ENCODE measurements at regions not wholly inside any gene's neighbourhood (a gene's known extent, or its start where the extent isn't known, plus 50 kb on each side); places are given as distances from the start of the nearest gene placed in this dataset.

DNA sequence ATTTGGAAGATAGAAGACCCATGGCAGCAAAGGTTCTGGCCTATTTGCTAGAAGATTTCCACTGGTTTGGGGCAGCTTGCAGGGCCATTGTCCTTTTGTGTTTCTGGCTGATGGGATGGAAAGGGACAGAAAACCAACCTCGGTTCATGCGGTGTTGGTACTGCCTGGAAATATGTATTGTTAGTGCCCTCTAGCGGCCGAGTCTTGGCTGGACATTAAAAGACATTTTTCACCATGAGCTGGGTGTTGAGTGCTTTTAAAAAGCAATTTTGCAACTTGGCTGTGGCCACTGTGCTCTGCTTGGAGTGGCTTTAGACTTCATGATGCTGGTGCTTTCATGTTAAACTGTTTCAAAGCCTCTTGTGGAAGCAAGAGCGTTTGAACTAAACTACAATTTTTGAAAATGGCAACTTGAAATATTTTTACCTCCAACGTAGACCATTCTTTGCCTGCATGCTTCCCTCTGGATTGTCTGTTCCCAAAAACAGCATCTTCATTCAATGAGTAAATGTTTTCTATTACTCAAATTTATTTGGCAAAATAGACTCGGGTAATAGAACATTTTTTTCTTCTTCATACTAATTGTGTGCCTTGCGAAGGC, 102.7 kb upstream of the TBX5 start:
- H3K27ac Mint-ChIP-seq = no peak overlapping the region
- DNase-seq (peak; percentile 9 to 60 (median 48)), ATAC-seq (peak; percentile 61)
- H3K36me3 ChIP-seq (ENCODE audit: control insufficient read depth in 2 of 3, insufficient read depth in 3 of 3, low read length in 3 of 3) = no peaks in the 10 kb centered on the region
- intact Hi-C loops (cut with micrococcal nuclease) = loop anchor here (1.0 to 5.0 kb wide), 4 partner anchors 528 to 1409 kb away; partner anchors contain the start of gene RBM19 (in 2 of the 2)
- H3K36me3 Mint-ChIP-seq = no peaks in the 10 kb centered on the region
- ChIA-PET POLR2A (no interaction called here), CTCF (interaction anchor here (0.7 to 3.1 kb wide), 5 partner anchors 8 to 597 kb away, joined by 3 to 16 read pairs (median 4); partner anchors contain the start of gene RBM19)
- H3K27ac ChIP-seq (ENCODE audit: low read depth, low read length) = no peak overlapping the region
- H3K4me1 Mint-ChIP-seq = peaks cover 0 to 3% (median 0%) of the 10 kb centered on the region in 7 donors
- no peak overlapping the region for H3K4me3 ChIP-seq (ENCODE audit: low read length)
- H3K9me3 Mint-ChIP-seq = peaks cover 0 to 1% (median 0%) of the 10 kb centered on the region in 11 donors
- H3K27me3 ChIP-seq (ENCODE audit: control insufficient read depth in 2 of 2, insufficient read depth in 2 of 2, low read length in 2 of 2) = no peaks in the 10 kb centered on the region
- H3K27me3 Mint-ChIP-seq = peaks cover 7 to 26% (median 17%) of the 10 kb centered on the region in 5 donors
- H3K4me1 ChIP-seq (ENCODE audit: control insufficient read depth in 2 of 2, insufficient read depth in 2 of 2, low read length in 2 of 2) = no peaks in the 10 kb centered on the region
- no peaks in the 10 kb centered on the region for H3K9me3 ChIP-seq (ENCODE audit: control insufficient read depth in 2 of 3, low read length in 3 of 3)
- H3K4me3 Mint-ChIP-seq = no peak overlapping the region

- Histone ChIP-seq H3K27ac (ENCODE audit: low read depth, low read length) (no peak overlapping the region), H3K4me3 (ENCODE audit: low read length) (no peak overlapping the region), H3K4me1 (ENCODE audit: control insufficient read depth in 2 of 2, insufficient read depth in 2 of 2, low read length in 2 of 2) (no peaks in the 10 kb centered on the region), H3K27me3 (ENCODE audit: control insufficient read depth in 2 of 2, insufficient read depth in 2 of 2, low read length in 2 of 2) (no peaks in the 10 kb centered on the region), H3K36me3 (ENCODE audit: control insufficient read depth in 2 of 3, insufficient read depth in 3 of 3, low read length in 3 of 3) (no peaks in the 10 kb centered on the region), H3K9me3 (ENCODE audit: control insufficient read depth in 2 of 3, low read length in 3 of 3) (no peaks in the 10 kb centered on the region)
- Mint-ChIP-seq H3K9me3 (peaks cover 0 to 1% (median 0%) of the 10 kb centered on the region in 11 donors), H3K4me3 (no peak overlapping the region), H3K36me3 (no peaks in the 10 kb centered on the region), H3K27ac (no peak overlapping the region), H3K27me3 (peaks cover 15 to 37% (median 30%) of the 10 kb centered on the region in 5 donors), H3K4me1 (peaks cover 0 to 3% (median 0%) of the 10 kb centered on the region in 7 donors)
- CTCF ChIA-PET = no interaction called here
- DNase-seq (no peak), ATAC-seq (no peak)
- POLR2A ChIA-PET = no interaction called here
- intact Hi-C loops (cut with micrococcal nuclease) = loop anchor here (5.0 kb wide), 2 partner anchors 539 to 1411 kb away; partner anchors contain the start of gene RBM19 (in 1 of the 2)
Observed at GRCh38 chr12:114506651-114507050, 100.7 kb upstream of the TBX5 start.

GRCh38 chr12:114504311-114504710, 98.4 kb upstream of the TBX5 start:
- no peak for ATAC-seq

DNA sequence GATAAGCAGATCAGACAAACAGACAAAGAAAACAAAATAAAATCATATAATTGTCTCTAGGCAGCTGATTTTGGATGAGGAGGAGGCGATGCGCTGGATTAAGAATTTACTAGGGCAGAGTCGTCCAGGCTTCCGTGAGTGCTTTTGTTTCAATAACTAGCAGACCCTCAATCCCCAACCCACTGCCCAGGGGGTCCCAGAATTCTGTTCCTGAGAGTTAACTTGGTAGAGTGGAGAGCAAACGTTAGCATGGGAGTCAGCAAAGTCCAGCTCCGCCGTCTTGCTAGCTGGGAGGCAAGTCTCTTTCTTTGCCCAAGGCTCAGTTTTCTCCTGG, 95.5 kb upstream of the TBX5 start:
- Mint-ChIP-seq H3K36me3 (no peaks in the 10 kb centered on the region), H3K4me3 (no peak overlapping the region), H3K9me3 (peaks cover 0 to 3% (median 0%) of the 10 kb centered on the region in 11 donors), H3K27ac (no peak overlapping the region), H3K4me1 (no peaks in the 10 kb centered on the region), H3K27me3 (peaks cover 31 to 70% (median 56%) of the 10 kb centered on the region in 5 donors)
- DNase-seq (no peak), ATAC-seq (no peak)
- Histone ChIP-seq H3K36me3 (ENCODE audit: control insufficient read depth in 2 of 3, insufficient read depth in 3 of 3, low read length in 3 of 3) (no peaks in the 10 kb centered on the region), H3K27ac (ENCODE audit: low read depth, low read length) (no peak overlapping the region), H3K4me3 (ENCODE audit: low read length) (no peak overlapping the region), H3K9me3 (ENCODE audit: control insufficient read depth in 2 of 3, low read length in 3 of 3) (no peaks in the 10 kb centered on the region), H3K4me1 (ENCODE audit: control insufficient read depth in 2 of 2, insufficient read depth in 2 of 2, low read length in 2 of 2) (no peaks in the 10 kb centered on the region), H3K27me3 (ENCODE audit: control insufficient read depth in 2 of 2, insufficient read depth in 2 of 2, low read length in 2 of 2) (peaks cover 0 to 7% of the 10 kb centered on the region in 2 donors)
- ChIA-PET CTCF (no interaction called here), POLR2A (no interaction called here)
- intact Hi-C loops (cut with micrococcal nuclease) = no loop called here

More at GRCh38 chr12:114504311-114504710, 98.4 kb upstream of the TBX5 start:
- H3K36me3 Mint-ChIP-seq = no peaks in the 10 kb centered on the region
- no peaks in the 10 kb centered on the region for H3K9me3 ChIP-seq (ENCODE audit: control insufficient read depth in 2 of 3, low read length in 3 of 3)
- H3K9me3 Mint-ChIP-seq = peaks cover 0 to 1% (median 0%) of the 10 kb centered on the region in 11 donors
- H3K27ac ChIP-seq (ENCODE audit: low read depth, low read length) = no peak overlapping the region
- H3K36me3 ChIP-seq (ENCODE audit: control insufficient read depth in 2 of 3, insufficient read depth in 3 of 3, low read length in 3 of 3) = no peaks in the 10 kb centered on the region
- no peak for DNase-seq
- intact Hi-C loops (cut with micrococcal nuclease) = no loop called here
- no peak overlapping the region for H3K27ac Mint-ChIP-seq
- no peak overlapping the region for H3K4me3 ChIP-seq (ENCODE audit: low read length)
- ChIA-PET CTCF (no interaction called here), POLR2A (no interaction called here)
- peaks cover 0 to 3% (median 0%) of the 10 kb centered on the region in 7 donors for H3K4me1 Mint-ChIP-seq
- H3K4me1 ChIP-seq (ENCODE audit: control insufficient read depth in 2 of 2, insufficient read depth in 2 of 2, low read length in 2 of 2) = no peaks in the 10 kb centered on the region
- H3K4me3 Mint-ChIP-seq = no peak overlapping the region
- peaks cover 32 to 53% (median 46%) of the 10 kb centered on the region in 5 donors for H3K27me3 Mint-ChIP-seq
- peaks cover 0 to 7% of the 10 kb centered on the region in 2 donors for H3K27me3 ChIP-seq (ENCODE audit: control insufficient read depth in 2 of 2, insufficient read depth in 2 of 2, low read length in 2 of 2)

GRCh38 chr12:114500775-114501473, 95.0 kb upstream of the TBX5 start:
- Mint-ChIP-seq H3K4me3 (no peak overlapping the region), H3K9me3 (peaks cover 0 to 3% (median 0%) of the 10 kb centered on the region in 11 donors), H3K27me3 (peaks cover 28 to 67% (median 52%) of the 10 kb centered on the region in 5 donors), H3K4me1 (no peaks in the 10 kb centered on the region), H3K36me3 (no peaks in the 10 kb centered on the region), H3K27ac (no peak overlapping the region)
- H3K9me3 ChIP-seq (ENCODE audit: control insufficient read depth in 2 of 3, low read length in 3 of 3) = no peaks in the 10 kb centered on the region
- intact Hi-C loops (cut with micrococcal nuclease) = no loop called here
- no peaks in the 10 kb centered on the region for H3K36me3 ChIP-seq (ENCODE audit: control insufficient read depth in 2 of 3, insufficient read depth in 3 of 3, low read length in 3 of 3)
- H3K27me3 ChIP-seq (ENCODE audit: control insufficient read depth in 2 of 2, insufficient read depth in 2 of 2, low read length in 2 of 2) = peaks cover 0 to 7% of the 10 kb centered on the region in 2 donors
- H3K4me1 ChIP-seq (ENCODE audit: control insufficient read depth in 2 of 2, insufficient read depth in 2 of 2, low read length in 2 of 2) = no peaks in the 10 kb centered on the region
- H3K27ac ChIP-seq (ENCODE audit: low read depth, low read length) = no peak overlapping the region
- H3K4me3 ChIP-seq (ENCODE audit: low read length) = no peak overlapping the region
- DNase-seq (no peak), ATAC-seq (no peak)
- POLR2A ChIA-PET = no interaction called here
- CTCF ChIA-PET = interaction anchor here (1.2 kb wide), 1 partner anchor 8 kb away, joined by 4 read pairs; no protein-coding TSS in a partner anchor

- CTCF ChIA-PET = interaction anchor here (1.2 kb wide), 1 partner anchor 8 kb away, joined by 4 read pairs; no protein-coding TSS in a partner anchor
Observed at GRCh38 chr12:114500131-114500530, 94.2 kb upstream of the TBX5 start.

More at GRCh38 chr12:114500131-114500530, 94.2 kb upstream of the TBX5 start:
- Mint-ChIP-seq H3K27ac (no peak overlapping the region), H3K4me1 (no peaks in the 10 kb centered on the region), H3K9me3 (peaks cover 0 to 2% (median 0%) of the 10 kb centered on the region in 11 donors), H3K27me3 (peaks cover 27 to 59% (median 50%) of the 10 kb centered on the region in 5 donors), H3K4me3 (no peak overlapping the region), H3K36me3 (no peaks in the 10 kb centered on the region)
- ATAC-seq (no peak), DNase-seq (no peak)
- no peak overlapping the region for H3K4me3 ChIP-seq (ENCODE audit: low read length)
- no peak overlapping the region for H3K27ac ChIP-seq (ENCODE audit: low read depth, low read length)
- intact Hi-C loops (cut with micrococcal nuclease) = no loop called here
- H3K4me1 ChIP-seq (ENCODE audit: control insufficient read depth in 2 of 2, insufficient read depth in 2 of 2, low read length in 2 of 2) = no peaks in the 10 kb centered on the region
- H3K27me3 ChIP-seq (ENCODE audit: control insufficient read depth in 2 of 2, insufficient read depth in 2 of 2, low read length in 2 of 2) = peaks cover 0 to 7% of the 10 kb centered on the region in 2 donors
- POLR2A ChIA-PET = no interaction called here
- H3K36me3 ChIP-seq (ENCODE audit: control insufficient read depth in 2 of 3, insufficient read depth in 3 of 3, low read length in 3 of 3) = no peaks in the 10 kb centered on the region
- no peaks in the 10 kb centered on the region for H3K9me3 ChIP-seq (ENCODE audit: control insufficient read depth in 2 of 3, low read length in 3 of 3)
